HG03571 (cell line): ENCODE measurements at regions not wholly inside any gene's neighbourhood (a gene's known extent, or its start where the extent isn't known, plus 50 kb on each side); places are given as distances from the start of the nearest gene placed in this dataset.
"Not testable (repeated sequence)": the region's sequence is repeated elsewhere in the genome, so short reads cannot be mapped to it uniquely, and the experiment has no call there.

Experiments used
- ATAC-seq: cut with Tn5 transposase; IDR thresholded peaks from one replicate; pipeline ENCODE4 v1.9.1; 2021; ENCODE audit not compliant: unreplicated experiment

- no peak for ATAC-seq
Observed at GRCh38 chrX:125503769-125504168, 184.1 kb downstream of the TEX13C start.

- ATAC-seq, result no peak
Observed at GRCh38 chrX:125505207-125505606, 185.5 kb downstream of the TEX13C start.

DNA sequence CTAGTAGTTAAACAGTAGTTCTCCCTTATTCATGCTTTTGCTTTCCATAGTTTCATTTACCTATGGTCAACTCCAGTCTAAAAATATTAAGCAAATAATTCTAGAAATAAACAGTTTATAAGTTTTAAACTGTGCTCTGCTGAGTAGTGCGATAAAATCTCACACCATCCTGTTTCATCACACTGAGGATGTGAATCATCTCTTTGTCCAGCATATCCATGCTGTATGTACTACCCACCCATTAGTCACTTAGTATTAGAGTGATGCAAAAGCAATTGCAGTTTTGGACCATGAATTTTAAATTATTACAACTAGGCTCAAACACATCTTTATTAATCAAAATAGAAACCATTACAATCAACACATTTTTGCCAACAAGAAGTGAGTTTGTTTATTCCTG, 187.4 kb downstream of the TEX13C start:
- no peak for ATAC-seq

GRCh38 chrX:125520029-125520428, 200.4 kb downstream of the TEX13C start:
- no peak for ATAC-seq

GRCh38 chrX:125522752-125523151, 203.1 kb downstream of the TEX13C start:
- no peak for ATAC-seq

GRCh38 chrX:125532411-125533089, 212.9 kb downstream of the TEX13C start:
- ATAC-seq, result no peak

- no peak for ATAC-seq
Observed at GRCh38 chrX:125533352-125533751, 213.7 kb downstream of the TEX13C start.

GRCh38 chrX:125544031-125544660, 224.5 kb downstream of the TEX13C start:
- ATAC-seq, result no peak

DNA sequence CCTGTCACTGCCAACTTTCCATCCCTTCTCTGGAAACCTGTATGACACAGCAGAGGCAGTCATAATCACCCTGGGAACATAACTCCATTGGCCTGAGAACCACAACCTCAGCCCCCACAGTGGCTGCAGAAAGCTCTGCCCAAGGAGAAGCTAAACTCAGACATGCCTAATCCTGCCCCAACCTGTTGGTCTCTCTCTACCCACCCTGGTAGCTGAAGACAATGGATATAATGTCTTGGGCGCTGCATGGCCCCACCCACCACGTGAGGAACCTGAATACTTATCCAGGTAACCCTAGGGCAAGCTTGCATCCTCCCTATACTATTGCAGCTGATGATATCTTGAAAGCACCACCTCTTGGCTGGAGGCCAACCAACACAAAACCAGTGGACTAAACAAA, 225.2 kb downstream of the TEX13C start:
- ATAC-seq, result no peak

GRCh38 chrX:125577479-125577878, 257.8 kb downstream of the TEX13C start:
- ATAC-seq, result no peak

- ATAC-seq, result no peak
Observed at GRCh38 chrX:125604448-125604847, 284.8 kb downstream of the TEX13C start.

GRCh38 chrX:125605145-125605544, 285.5 kb downstream of the TEX13C start:
- no peak for ATAC-seq

GRCh38 chrX:125614591-125615343, 295.1 kb downstream of the TEX13C start:
- ATAC-seq, result not testable (repeated sequence)

DNA sequence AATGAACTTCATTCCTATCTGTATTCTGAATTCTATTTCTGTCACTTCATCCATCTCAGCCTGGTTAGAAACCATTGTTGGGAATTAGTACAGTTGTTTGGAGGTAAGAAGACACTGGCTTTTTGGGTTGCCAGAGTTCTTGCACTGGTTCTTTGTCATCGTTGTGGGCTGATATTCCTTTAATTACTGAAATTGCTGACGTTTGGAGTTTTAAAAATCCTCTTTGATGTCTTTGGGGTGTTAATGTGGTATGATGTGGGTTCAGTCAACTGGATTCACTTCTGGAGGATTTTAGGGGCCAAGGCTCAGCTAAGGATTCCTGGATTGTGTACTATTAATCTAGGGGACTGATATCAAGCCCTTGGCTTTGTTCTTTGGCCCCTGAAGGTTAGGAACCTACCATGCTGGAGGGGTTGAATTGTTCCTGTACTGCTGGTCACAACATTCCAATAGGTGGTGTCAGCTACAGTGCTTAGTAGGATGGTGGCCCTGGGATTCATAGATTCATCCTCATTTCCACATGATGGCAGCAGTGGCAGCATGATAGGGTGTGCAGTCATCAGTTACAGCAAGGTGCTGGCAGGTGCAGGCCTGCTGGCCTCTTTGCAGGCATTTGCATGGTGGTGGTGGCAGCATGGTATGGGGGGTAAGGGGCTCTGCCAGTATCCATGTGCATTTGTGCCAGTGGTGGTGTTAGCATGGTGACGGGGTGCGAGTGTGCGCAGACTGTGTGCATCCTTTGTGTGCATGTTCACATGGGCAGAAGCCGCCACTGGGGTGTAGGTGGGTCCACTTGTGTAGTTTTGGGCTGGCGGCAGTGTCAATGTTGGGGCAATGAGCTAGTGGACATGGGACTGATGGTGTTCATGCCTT, 301.3 kb downstream of the TEX13C start:
- no peak for ATAC-seq

DNA sequence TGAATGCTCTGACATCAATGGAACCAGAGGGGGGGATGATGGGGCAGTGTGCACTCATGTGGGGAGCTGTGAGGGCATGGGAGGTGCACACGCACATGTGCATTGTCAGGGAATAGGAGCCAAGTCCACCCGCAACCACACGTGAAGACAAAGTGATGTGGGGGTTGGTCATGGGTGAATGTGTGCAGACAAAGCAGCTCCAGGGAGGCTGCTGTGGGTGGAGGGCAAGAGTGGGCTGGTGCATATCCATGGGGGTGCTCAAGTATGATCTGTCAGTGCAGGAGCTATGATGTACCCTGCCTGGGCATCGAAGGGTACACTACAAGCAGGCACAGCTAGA, 301.9 kb downstream of the TEX13C start:
- ATAC-seq, result no peak

DNA sequence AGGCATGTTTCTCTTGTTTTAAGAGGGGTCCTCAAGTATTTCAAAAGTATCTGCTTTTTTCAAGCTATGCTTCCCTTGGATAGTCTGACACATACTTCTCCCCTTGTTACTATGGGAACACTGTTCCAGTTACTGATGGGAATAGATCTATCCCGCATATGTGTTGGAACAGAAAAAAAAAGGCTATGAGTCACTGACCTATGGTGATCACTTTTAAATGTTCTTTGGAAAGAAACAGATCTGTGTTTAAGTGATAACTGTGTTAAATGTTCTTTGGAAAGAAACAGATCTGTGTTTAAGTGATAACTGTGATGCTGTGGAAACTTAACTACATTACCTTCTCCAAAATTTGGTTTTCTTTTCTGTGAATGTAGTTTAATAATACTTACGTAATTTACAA, 303.2 kb downstream of the TEX13C start:
- no peak for ATAC-seq

- no peak for ATAC-seq
Observed at GRCh38 chrX:125627676-125628075, 308.0 kb downstream of the TEX13C start.

DNA sequence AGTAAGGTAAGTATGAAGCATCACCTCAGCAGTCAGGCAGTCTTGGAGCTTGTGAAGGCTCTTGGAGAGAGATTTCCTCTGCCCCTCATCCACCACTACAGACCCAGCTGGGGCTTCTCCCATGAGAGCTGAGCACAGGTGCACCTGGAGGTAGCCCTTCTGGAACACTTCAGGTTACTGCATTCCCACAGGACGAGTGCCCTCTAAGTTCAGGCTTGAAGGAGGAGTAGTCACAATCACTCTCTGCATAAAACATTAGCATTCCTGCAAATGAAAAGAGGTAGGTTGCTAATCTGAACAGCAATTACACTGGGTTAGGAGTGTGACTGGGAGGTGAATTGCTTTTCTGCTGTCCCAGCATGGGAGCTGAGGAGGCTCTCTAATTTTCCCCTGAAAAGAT, 308.8 kb downstream of the TEX13C start:
- ATAC-seq, result no peak

- ATAC-seq, result no peak
Observed at GRCh38 chrX:125641405-125641804, 321.7 kb downstream of the TEX13C start.

DNA sequence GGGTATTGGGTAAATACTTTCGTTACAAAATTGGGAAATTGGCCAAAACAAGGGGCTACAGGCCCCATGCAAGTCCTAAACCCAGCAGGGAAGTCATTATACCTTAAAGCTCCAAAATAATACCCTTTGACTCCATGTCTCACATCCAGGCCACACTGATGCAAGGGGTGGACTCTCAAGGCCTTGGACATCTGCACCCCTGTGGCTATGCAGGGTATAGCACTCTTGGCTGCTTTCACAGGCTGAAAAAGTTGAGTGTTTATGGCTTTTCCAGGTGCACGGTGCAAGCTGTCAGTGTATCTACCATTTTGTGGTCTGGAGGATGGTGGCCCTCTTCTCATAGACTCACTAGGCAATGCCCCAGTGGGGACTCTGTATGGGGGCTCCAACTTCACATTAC, 326.5 kb downstream of the TEX13C start:
- ATAC-seq, result no peak

DNA sequence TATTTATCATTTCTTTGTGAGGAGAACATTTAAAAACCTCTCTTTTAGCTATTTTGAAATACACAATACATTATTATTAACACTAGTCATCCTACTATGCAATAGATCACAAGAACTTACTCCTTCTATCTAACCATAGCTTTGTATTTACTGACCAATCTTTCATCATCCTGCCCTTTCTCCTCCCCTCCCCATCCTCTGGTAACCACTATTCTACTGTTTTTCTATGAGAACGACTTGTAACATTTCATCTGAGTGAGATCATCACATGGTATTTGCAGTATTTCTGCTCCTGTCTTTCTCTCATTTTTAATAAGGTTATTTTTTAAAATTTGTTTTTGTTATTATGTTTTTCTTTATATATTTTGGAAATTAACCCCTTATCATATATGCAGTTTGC, 331.8 kb downstream of the TEX13C start:
- no peak for ATAC-seq
